Endothelial cell of umbilical vein (primary cell): ENCODE measurements at regions not wholly inside any gene's neighbourhood (a gene's known extent, or its start where the extent isn't known, plus 50 kb on each side); places are given as distances from the start of the nearest gene placed in this dataset.

ENCODE experiments used
- BruUV-seq: library from RNA; stranded (reverse); fragments of 400-500 nt; replicated peaks from 2 replicates; lab custom pipeline; 2021; lab: Mats Ljungman, UMichigan
- CTCF ChIA-PET: fragments of 300-600, 350-600 bp; sonication (Branson Sonifier 250); formaldehyde crosslinking; loops from one replicate; lab custom pipeline; 2021; ENCODE audit warnings: antibody characterized with exemption, inconsistent platforms; lab: Charles Lee
- POLR2A ChIA-PET: fragments of 300-600, 350-600 bp; sonication (Branson Sonifier 250); formaldehyde crosslinking; loops from one replicate; lab custom pipeline; 2021; ENCODE audit warnings: antibody characterized with exemption, inconsistent platforms; lab: Charles Lee
- DNase-seq: peaks from one replicate; pipeline ENCODE4 v3.0.0-alpha.2; 2011; ENCODE audit warnings: low read depth, low spot score
- FAIRE-seq: peaks from 2 replicates; lab custom pipeline; 2011; peaks lifted over from hg19 to GRCh38; lab: Jason Lieb, UNC
- H2AFZ ChIP-seq: 2 replicates; pipeline ENCODE4 v1.6.0; 2012; ENCODE audit warnings: low read depth, low read length, control low read depth, inconsistent platforms
- H3K27ac ChIP-seq: 2 replicates; pipeline ENCODE4 v1.5.1; 2011; ENCODE audit warnings: low read depth, mild to moderate bottlenecking, control low read depth, low read length, moderate library complexity; ENCODE audit not compliant: insufficient read depth
- H3K27me3 ChIP-seq, 2 experiments: 2 replicates each; pipeline versions ENCODE4 v1.6.0 to v1.6.1; 2011; ENCODE audit warnings: low read length in 2 of 2, mixed read lengths in 1 of 2; ENCODE audit not compliant: control insufficient read depth in 2 of 2, insufficient read depth in 2 of 2
- H3K36me3 ChIP-seq, 2 experiments: 2 replicates in 1 of 2; 3 replicates in 1 of 2; pipeline ENCODE4 v1.5.1; 2011; ENCODE audit warnings: low read length in 2 of 2, mild to moderate bottlenecking in 1 of 2, moderate library complexity in 1 of 2; ENCODE audit not compliant: control insufficient read depth in 2 of 2, insufficient read depth in 2 of 2; ENCODE audit errors: extremely low read depth in 1 of 2
- H3K4me1 ChIP-seq: 3 replicates; pipeline ENCODE4 v1.5.1; 2011; ENCODE audit warnings: mild to moderate bottlenecking, low read length; ENCODE audit not compliant: control insufficient read depth, insufficient read depth; ENCODE audit errors: extremely low read depth
- H3K4me2 ChIP-seq: 2 replicates; pipeline ENCODE4 v1.6.1; 2011; ENCODE audit warnings: low read length, control low read depth, mixed read lengths; ENCODE audit not compliant: insufficient read depth
- H3K4me3 ChIP-seq, 3 experiments: fragments of 200-600 bp in 1 of 3; sonication (generic), shearing (Covaris generic) in 1 of 3; replicated peaks in 1 of 3; 2 replicates each; pipeline ENCODE4 v1.5.1; 2011 to 2016; ENCODE audit warnings: control low read depth in 3 of 3, low read length in 3 of 3, mild to moderate bottlenecking in 2 of 3, inconsistent platforms in 1 of 3, low read depth in 1 of 3, moderate library complexity in 1 of 3; ENCODE audit not compliant: insufficient read depth in 1 of 3
- H3K79me2 ChIP-seq: 2 replicates; pipeline ENCODE4 v1.6.0; 2012; ENCODE audit warnings: low read length, inconsistent platforms; ENCODE audit not compliant: control insufficient read depth, insufficient read depth
- H3K9ac ChIP-seq: replicated peaks from 2 replicates; pipeline ENCODE3; 2011; ENCODE audit warnings: low read length, control low read depth; ENCODE audit not compliant: insufficient read depth; ENCODE audit errors: extremely low read depth
- H3K9me1 ChIP-seq: replicated peaks from 3 replicates; pipeline ENCODE4 v1.6.0; 2011; ENCODE audit warnings: mild to moderate bottlenecking, low read length; ENCODE audit not compliant: control insufficient read depth, insufficient read depth; ENCODE audit errors: extremely low read depth
- H3K9me3 ChIP-seq: replicated peaks from 2 replicates; pipeline ENCODE4 v1.5.1; 2012; ENCODE audit warnings: low read length, inconsistent platforms; ENCODE audit not compliant: control insufficient read depth, insufficient read depth
- H4K20me1 ChIP-seq: replicated peaks from 2 replicates; pipeline ENCODE3; 2011; ENCODE audit warnings: mild to moderate bottlenecking, low read length; ENCODE audit not compliant: control insufficient read depth, insufficient read depth; ENCODE audit errors: extremely low read depth
- CTCF ChIP-seq, 2 donors: IDR thresholded peaks; 1 replicate in 1 of 2; 2 replicates in 1 of 2; pipeline ENCODE4 v1.5.1; 2011; ENCODE audit warnings: low read length in 2 of 2, mild to moderate bottlenecking in 2 of 2, moderate library complexity in 2 of 2, control low read depth in 1 of 2, inconsistent platforms in 1 of 2, low read depth in 1 of 2; ENCODE audit not compliant: insufficient read depth in 1 of 2; ENCODE audit errors: extremely low read depth in 1 of 2
- EZH2 ChIP-seq: IDR thresholded peaks from 2 replicates; pipeline ENCODE4 v1.6.1; 2012; ENCODE audit warnings: borderline replicate concordance, low read depth, mild to moderate bottlenecking, moderate library complexity, low read length, inconsistent platforms; ENCODE audit not compliant: severe bottlenecking
- FOS ChIP-seq: IDR thresholded peaks from 2 replicates; pipeline ENCODE4 v1.6.1; 2011; ENCODE audit warnings: mild to moderate bottlenecking, low read length, moderate library complexity, borderline replicate concordance; ENCODE audit not compliant: insufficient read depth
- GATA2 ChIP-seq: IDR thresholded peaks from 2 replicates; pipeline ENCODE4 v1.7.0; 2011; ENCODE audit warnings: low read depth, mild to moderate bottlenecking, moderate library complexity, mixed read lengths, low read length; ENCODE audit not compliant: insufficient read length, insufficient read depth
- MAX ChIP-seq: IDR thresholded peaks from 2 replicates; pipeline ENCODE4 v1.6.1; 2011; ENCODE audit not compliant: insufficient read depth, insufficient read length
- MYC ChIP-seq: IDR thresholded peaks from one replicate; pipeline ENCODE4 v1.6.1; 2011; ENCODE audit warnings: mild to moderate bottlenecking, low read depth, low read length
- POLR2AphosphoS5 ChIP-seq: IDR thresholded peaks from 2 replicates; pipeline ENCODE4 v1.6.1; 2012; ENCODE audit warnings: low read depth, mild to moderate bottlenecking, control low read depth, low read length, moderate library complexity; ENCODE audit not compliant: insufficient read depth
- dilution Hi-C: fragments of 300-500 bp; cut with MboI; formaldehyde crosslinking; loops from one replicate; pipeline ENCODE4 v1.15.0; 2019; ENCODE audit warnings: low sequenced_read_pairs; ENCODE audit not compliant: extremely low pct_ligation_motif_present
- intact Hi-C: fragments of 100-400 bp; cut with micrococcal nuclease; formaldehyde crosslinking; loops from one replicate; pipeline ENCODE4 v1.10.0; 2022

GRCh38 chr7:29639886-29640595 is 76.4 kb downstream of the PRR15 start:
- H3K4me2 ChIP-seq: no peak overlapping the region
- no peaks in the 10 kb centered on the region for H3K36me3 ChIP-seq
- dilution Hi-C loops: no loop called here
- no peak overlapping the region for H2AFZ ChIP-seq
- no peak overlapping the region for H3K27ac ChIP-seq
- H3K4me3 ChIP-seq: no peak overlapping the region
- no TSS peak for BruUV-seq
- DNase-seq (no peak), FAIRE-seq (no peak)
- no peaks in the 10 kb centered on the region for H3K27me3 ChIP-seq
- H3K79me2 ChIP-seq: no peaks in the 10 kb centered on the region
- H3K9ac ChIP-seq: no peak overlapping the region
- CTCF ChIA-PET: interaction anchor here (1.1 kb wide), 1 partner anchor 30 kb away, joined by 3 read pairs; no protein-coding TSS in a partner anchor
- H3K9me1 ChIP-seq: no peaks in the 10 kb centered on the region
- H4K20me1 ChIP-seq: no peaks in the 10 kb centered on the region
- POLR2A ChIA-PET: no interaction called here
- no peak for TF ChIP-seq EZH2
- no peak for TF ChIP-seq CTCF (IDR thresholded peaks at IDR 0.05; ENCODE audit: extremely low read depth in 1 of 2, insufficient read depth in 1 of 2, low read depth in 1 of 2, low read length in 2 of 2)
- no peak for TF ChIP-seq POLR2AphosphoS5
- no peak for TF ChIP-seq MYC
- no peak for TF ChIP-seq FOS
- no peak for TF ChIP-seq MAX
- TF ChIP-seq GATA2: no peak
- intact Hi-C loops: no loop called here
- H3K9me3 ChIP-seq: no peaks in the 10 kb centered on the region
- H3K4me1 ChIP-seq: no peaks in the 10 kb centered on the region
